ENCODE measurements at regions not wholly inside any gene's neighbourhood (a gene's known extent, or its start where the extent isn't known, plus 50 kb on each side); places are given as distances from the start of the nearest gene placed in this dataset.

DNA sequence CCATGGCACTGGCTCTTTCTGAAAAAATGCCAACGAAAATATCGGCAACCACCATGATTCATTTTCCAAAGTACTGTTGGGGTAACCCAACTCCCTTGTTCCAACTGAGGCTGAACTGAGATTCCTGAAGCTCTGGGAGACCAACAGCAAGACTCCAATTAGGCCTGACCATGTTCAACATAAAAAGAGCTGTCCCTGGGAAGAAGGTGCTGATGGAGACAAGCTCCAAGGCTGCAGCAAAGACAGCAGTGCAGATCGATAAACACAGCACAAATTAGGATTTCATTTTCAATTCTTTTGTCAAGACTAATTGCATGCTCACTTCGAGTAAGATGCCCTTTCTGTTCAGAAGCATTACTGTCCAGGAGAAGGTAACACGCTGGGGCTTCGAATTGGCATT lies 968.0 kb downstream of the UQCRFS1 start:
- no peak for DNase-seq

DNA sequence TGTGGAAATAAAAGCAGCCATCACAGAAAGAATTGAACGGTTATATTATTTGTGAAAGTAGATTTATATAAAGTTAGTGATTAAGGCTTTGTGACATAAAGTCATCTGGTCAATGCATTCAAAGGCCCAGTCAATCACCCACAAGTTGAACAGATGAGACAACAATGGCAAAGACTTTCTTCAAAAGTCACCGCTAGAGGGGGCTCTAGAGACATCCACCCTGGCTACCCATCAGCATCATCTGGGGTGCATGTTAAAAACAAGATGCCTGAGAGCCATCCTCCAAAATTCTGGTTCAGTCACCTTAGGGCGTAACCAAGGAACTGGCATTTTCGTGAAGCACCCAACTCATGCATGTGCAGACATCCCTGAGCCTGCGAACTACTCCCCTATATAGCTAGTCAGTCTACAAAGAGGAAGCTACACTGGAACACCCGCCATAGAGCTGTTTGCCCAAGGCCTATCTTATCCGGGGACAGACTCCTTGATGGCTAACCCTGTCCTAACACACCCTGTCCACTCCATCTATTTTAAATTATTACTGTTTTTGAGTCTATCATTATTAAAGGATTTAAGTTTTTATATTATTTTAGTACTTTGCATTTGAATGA lies 970.5 kb downstream of the UQCRFS1 start:
- peak in 1 of 2 experiments; percentile 18 for DNase-seq

DNA sequence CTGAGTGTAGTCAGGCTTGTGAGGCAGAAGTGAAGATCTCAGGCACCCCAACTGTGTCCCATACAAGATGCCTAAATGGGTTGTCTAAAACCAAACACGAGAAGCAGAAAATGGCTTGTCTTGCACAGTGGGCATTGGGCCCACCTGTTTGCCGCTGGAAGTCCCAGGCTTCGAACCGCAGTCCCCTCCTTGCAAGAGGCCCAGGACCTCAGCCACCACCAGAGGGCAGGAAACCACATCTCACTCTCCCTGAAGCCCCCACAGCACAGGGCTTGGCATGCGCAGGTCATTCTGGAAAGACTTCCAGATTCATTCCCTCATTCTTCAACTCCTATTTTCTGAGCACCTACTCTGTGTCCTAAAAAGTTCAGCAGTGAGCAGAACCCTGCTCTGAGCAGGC lies 973.7 kb downstream of the UQCRFS1 start:
- no peak for DNase-seq

DNA sequence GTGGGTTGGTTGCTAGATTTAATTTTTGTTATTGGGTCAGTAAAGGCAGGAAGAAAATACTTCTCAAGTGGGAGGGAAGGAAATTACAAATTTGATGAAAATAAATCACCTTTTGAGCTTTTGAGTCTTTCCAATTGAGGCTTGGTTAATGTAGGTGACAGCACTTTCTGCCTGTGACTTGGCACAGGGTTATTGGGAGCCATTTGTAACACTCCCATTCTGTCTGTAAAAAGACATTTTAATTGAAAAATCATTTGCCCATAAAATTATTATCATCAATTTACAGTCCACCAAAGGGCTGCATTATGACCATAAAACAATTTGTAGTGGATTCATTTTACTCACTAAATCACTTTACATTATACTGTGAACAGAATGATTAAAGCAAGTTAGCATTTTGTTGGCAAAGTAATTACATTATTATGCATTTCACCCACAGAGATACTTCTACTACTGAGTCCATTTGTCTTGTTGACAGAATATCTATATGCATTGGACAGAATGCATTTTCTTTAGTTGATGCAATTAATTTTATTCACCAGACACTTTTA lies 974.6 kb downstream of the UQCRFS1 start:
- DNase-seq = no peak

DNA sequence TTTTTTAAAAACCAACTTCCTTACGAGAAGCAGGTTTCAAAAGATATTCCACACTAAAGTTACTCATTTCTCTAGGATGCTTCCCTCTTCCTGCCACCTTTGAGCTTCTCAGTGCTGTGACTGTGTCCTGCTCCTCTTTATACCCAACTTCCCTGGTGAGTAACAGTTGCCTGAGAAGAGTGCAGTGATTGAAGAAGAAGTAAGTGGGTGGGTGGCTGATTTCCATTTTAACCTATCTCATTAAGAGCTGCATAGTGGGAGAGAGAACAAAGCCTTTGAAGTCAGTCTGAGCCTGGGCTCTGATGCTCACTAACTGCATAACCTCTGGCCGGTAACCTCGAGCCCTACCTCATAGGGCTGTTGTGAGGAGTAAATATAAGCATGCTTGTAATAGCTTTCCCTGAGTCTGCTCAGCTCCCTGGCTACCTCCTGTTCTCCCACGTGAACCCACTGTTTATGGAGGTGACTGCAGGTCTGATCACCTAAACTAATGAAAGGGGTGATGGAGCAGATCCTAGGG lies 977.3 kb downstream of the UQCRFS1 start:
- no peak for DNase-seq

DNA sequence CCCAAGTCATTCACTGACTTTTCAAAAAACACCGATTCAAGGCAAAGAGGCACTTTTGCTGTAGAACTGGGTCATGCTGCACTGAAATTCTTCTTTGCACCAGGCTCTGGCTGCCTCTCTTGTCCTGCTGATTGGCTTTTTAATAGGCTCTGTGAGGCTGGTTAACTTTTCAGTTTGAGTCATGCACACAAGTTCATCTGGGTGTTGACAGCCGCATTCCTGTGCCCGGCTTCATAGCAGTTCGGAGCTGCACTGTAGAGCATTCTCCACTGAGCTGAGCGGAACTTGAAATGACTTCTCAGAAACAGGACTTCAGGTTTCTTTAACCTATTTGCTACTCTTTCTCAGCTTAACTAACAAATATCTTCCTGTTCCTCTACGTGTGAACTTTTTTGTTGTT lies 978.3 kb downstream of the UQCRFS1 start:
- DNase-seq = no peak

DNA sequence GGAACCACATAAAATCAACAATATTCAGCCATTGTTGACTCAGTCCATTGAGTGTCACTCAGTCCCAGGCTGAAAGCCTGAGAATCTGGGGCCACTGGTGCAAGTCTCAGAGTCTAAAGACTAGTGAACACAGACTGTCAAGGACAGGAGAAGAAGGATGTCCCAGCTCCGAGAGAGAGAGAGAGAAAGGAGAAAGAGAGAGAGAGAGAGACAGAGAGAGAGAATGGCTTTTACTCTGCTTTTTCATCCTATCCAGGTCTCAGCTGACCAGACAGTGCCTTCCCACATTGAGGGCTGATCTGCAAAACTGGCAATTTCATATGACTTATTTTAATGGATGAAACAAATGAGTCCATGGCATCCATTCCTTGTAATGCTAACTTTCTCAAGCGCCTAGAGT lies 984.1 kb downstream of the UQCRFS1 start:
- DNase-seq = no peak

DNA sequence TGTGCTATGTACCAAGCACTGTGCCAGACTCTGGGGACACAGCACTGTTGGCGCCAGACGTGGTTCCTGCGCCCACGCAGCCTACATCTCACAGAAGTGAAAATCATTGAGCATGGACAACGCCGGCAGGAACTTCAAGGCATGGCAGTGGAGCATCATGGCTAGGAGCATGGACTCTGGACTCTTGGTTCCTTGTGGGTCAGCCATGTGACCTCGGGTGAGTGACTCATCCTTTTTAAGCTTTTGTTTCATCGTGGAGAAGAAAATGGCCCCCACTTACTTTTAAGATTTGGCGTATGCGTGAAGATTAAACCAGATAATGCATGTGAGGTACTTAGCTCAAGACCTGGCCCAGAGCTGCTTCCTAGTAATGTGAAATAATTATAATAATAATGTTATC lies 988.5 kb downstream of the UQCRFS1 start:
- DNase-seq = no peak

DNA sequence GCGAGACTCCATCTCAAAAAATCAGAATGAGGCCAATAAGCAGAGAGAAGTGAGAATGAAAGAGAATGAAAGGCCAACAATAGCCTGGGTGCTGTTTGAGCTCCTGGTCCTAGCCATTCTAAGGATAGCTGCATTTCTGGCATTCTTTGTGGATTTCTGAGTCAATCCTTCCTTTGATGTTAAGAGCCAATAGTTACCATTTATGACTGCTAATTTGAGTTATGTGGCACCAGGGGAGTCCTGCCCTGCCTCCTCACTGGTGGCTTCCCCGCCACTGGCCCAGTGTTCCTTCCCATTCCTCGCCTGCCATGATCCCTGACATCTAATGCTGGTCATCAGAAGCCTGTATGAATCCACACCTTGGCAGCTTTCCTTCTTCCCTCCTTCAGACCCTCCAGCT lies 991.2 kb downstream of the UQCRFS1 start:
- DNase-seq = no peak

DNA sequence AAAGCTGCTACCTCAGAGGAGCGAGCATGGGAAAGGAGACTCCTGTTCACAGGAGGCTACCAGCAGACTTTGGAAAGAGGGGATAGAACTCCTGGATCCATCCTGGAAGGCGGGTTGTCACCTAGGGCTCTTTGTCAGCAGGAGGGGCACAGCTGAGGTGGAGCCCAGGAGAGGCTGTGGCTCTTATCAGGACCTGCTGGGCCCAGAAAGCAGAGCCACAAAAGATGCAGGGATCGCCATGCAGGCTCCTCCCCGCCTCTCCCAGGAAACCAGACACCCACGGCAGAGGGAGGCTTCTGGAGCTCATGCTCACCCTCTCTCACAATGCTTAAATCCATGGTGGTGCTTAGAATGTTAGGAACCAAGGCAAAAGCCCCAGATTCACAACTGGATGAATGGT lies 994.2 kb downstream of the UQCRFS1 start:
- no peak for DNase-seq

DNA sequence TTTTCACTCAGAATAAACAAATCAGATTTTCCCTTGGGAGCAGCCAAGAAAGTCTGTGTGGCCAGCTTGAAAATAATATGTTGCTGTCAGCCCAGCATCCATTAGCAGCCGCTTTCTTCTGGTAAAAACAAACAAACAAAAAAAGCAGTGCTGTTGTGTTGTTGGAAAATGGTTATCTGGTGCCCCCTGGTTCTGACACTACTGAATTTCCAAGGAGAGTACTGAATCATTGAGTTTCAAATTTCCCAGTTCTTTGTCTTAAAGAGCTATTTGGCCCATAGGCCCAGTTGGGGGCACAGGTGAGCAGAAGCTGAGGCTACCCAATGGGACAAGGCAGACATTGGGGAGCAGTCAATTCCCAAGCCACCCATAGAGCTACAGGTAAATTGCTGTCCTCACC lies 995.9 kb downstream of the UQCRFS1 start:
- no peak for DNase-seq

DNA sequence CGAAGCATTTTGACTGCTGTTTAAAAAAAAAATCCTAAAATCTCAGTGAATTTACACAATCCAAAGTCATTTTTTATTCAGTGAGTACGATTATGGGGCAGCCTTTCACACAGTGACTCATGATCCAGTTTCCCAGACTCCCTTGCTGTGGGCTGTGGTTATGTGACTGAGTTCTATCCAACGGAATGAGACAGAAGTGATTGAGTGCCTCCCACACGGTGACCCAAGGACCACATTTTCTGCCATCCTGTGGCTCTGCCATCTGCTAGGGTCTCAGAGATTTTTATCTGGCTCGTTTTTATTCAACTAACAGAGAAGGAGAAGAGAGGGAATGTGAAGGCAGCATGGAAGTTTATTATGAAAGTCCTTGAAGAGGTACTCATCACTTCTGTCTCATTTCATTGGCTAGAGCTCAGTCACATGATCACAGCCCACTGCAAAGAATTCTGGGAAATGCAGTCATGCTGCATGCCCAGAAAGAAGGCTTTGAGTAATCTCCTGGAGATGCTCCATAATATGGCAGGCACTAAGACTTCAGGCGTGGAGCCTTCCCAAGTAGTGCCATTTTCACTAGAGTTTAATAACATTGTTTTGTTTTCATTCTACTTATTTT lies 999.4 kb downstream of the UQCRFS1 start:
- DNase-seq = peak in 1 of 2 experiments; percentile 44

DNA sequence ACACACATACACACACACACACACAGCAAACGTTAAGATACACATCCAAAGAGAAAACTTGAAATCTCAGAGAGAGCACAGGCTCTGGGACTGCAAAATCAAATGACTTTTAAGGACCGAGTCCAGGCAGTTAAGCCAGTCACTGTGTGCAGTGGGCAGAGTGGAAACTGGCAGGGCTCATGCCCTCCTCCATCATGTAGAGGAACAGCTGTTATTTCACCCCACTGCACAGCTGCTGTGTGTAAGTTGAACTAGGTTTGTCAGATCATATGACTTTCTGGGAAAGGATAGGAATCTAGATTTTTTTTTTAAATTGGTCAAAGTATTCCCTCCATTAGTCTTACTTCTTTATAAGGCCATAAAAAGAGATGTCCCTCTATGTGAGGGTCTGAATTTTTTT lies 1002.1 kb downstream of the UQCRFS1 start:
- no peak for DNase-seq

DNA sequence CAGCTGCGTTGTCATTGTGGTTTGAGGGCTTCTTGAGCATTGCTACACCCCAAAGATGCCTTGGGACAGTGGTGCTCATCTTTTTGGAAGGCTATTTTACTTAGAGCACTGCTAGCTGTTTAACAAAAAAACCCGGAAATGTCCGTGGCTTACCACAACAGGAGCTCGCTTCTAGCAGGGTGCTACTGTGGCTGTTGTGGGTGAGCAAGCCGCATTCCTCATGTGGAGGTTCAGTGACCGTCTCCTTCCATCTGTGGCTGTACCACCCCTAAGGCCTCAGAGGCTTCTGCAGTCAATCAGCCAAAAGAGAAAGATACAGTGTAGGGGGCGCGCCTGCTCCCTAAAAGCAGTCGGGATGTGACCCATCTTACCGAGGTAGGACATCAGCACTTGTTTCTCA lies 1004.2 kb downstream of the UQCRFS1 start:
- DNase-seq = no peak

DNA sequence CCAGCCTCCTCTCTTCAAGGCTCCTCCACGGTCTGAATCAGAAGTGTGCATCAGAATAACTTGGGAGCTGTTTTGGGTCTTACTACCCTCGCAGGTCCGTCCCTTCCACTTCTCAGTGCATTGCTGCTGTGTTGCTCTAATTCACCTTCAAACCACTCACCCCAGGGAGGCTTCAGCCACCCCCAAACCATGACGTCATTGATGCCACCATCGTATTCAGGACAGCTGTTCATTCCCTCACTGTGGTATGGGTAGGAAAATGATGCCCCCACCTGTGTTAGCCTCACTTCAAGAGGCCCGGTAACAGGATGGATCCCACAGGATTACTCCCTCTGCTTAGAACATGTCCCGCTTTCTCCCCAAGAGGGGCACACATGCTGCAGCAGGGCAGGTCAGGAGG lies 1005.7 kb downstream of the UQCRFS1 start:
- no peak for DNase-seq

DNA sequence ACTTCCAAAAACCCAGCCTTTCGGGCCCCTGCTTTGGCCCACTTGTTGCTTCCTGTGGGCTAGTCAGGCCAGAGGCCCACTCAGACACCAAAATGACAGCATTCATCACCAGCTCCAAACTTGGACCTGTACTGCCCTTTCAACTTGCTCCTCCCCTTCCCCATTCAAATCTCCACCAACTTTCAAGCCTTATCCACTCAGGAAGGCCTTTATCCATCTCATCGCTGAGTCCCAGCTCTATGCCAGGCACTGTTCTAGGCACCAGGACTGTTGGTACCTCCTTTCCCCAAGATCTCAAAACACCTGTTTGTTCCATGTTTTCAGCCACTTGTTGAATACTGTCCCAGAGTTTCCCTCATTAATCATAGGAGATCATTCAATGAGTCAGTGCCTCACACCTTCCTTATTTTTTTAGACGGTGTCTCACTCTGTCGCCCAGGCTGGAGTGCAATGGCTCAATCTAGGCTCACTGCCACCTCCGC lies 1011.4 kb downstream of the UQCRFS1 start:
- DNase-seq = no peak

DNA sequence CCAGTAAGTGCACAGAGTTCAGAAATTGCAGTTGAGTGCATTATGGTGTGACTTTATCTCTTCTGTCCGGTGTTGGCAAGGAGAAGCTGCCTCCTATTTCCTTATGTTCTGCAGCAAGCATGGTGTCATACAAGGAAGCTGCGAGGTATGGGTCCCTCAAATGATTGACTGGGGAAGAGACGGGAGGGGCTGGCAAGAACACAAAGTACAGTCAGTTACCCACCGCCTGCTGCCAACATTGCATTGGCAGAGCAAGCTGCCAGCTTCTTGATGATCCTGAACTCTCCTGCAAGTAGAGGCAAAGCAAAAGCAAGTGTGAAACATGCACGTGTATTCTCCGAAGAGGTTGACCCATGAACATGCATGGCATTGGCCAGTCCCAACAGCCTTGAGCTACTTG lies 1013.6 kb downstream of the UQCRFS1 start:
- no peak for DNase-seq

DNA sequence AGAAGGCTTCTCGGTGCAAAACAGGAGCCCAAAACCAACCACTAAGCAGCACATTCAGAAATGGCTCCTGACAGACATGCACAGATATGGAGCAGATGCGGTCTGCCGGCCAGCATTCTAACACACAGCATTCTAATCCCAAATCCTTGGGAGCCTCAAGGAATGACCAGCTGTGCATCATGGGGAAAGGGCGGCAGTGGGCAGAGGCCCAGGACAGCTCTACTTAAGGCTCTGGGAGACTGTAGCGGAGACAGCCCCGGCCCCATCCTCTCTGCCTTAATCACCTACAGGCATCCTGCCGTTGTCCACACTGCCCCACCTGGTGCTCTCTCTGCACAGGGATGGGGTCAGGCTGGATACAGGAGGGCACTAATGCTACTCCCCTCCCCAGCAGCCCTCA lies 1016.0 kb downstream of the UQCRFS1 start:
- no peak for DNase-seq

DNA sequence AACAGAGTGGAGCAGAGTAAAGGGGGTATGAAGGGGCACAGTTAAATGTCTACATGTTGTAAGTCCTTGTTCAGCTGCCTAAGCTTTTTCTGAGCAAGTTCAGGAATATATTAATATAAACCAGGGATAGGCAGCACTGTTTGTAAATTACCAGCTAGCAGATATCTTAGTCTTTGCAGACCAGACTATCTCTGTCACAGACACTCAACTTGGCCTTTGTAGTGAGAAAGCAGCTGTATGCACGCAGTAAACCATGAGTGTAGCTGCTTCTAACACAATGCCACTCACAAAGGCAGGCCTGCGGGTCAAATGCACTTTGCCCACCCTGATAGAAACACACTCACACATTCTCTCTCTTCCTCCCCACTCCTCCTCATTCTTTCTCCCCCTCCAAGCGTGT lies 1016.9 kb downstream of the UQCRFS1 start:
- DNase-seq = no peak

DNA sequence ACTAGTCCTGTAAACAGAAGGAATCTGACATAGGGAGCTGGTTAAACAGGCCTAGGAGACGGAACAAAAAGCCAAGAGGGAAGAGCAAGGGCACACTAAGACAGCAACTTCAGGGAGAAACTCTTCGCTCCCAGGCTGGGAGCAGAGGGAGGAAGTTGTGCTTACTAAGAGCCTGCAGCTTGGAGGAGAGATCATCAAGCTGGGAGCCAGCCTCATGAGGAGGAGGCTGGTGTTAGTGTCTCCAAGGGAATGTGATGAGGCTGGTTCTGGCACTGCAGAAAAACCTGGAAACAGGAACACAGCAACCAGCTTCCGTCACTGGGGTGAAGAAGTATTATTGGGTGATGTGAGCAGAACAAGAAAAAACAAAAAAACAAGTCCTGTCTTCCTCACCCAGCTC lies 1027.3 kb downstream of the UQCRFS1 start:
- DNase-seq = no peak

DNA sequence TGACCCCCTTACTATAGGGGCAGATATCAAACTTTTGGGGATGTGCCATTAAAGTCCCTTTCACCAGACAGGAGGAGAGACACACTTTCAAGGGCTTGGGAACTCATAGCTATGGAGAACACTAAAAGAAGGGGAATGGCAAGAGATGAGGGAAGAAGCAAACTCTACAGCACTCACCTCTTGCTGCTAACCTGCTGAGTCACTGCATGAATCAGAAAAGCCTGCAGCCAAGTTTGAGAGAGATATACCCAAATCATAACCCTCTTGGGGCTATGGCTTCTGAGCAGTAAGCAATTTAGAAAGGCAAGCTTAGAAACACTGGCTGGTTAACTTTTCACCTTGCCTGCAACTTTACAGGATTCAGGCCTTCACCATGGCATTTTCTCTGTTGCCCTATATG lies 1028.0 kb downstream of the UQCRFS1 start:
- DNase-seq = no peak

DNA sequence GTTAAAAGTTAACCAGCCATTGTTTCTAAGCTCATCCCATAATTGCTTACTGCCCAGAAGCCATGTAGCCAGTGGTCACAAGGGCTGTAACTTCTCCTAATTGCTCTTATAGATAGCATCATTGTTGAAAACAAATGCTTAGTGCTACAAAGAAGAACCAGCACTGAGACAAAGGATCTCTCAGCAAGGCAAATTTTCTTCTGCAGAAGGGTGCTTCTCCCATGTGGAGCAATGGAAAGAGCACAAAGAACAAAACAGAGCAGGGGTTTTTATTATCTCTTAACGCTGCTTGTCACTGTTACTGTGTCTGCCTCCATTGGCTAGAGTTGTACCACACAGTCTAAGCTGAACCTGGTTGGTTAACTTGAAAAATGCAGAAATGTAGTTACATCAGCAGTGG lies 1036.8 kb downstream of the UQCRFS1 start:
- no peak for DNase-seq

DNA sequence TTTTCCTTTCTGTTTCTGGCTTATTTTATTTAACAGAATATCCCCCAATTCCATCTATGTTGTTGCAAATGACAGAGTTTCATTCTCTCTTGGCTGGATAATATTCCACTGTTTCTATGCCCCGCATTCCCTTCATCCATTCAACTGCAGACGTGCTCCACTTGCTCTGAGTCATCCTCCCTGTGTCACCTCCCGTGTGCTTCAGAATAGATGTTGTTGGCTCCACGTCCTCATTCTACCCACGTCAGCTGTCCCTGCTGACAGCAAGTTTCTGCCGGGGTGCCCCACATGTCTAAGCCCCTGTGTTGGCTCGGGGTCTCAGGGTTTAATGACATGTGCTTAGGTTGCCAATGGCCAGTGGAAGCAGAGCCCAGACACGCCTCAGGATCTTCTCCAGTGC lies 1041.0 kb downstream of the UQCRFS1 start:
- no peak for DNase-seq

DNA sequence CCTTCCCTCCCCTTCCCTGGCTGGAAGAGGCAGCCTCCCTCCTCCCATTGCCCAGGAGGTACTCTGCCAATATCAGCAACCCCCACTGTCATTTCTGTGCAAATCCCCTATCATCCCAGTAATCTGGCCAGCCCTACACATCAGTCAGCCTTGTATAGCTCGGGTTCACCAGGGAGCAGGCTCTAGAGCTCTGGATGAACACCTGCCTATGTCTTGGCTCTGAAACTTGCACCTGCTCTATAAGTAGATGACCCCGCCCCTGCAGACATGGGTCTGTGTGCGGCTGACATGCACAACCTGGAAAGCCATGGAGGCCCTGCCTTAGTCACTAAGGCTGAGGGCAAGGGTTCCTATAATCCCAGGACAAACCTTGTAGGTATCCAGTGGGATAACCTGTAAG lies 1042.9 kb downstream of the UQCRFS1 start:
- no peak for DNase-seq
